Pancreas (tissue), 10 donors: ENCODE measurements at regions not wholly inside any gene's neighbourhood (a gene's known extent, or its start where the extent isn't known, plus 50 kb on each side); places are given as distances from the start of the nearest gene placed in this dataset.

Source experiments
- ATAC-seq, 4 donors: fragments of 200-7000 bp; cut with Tn5 transposase; one replicate each; pipeline versions ENCODE4 v1.8.0 to v1.9.1; 2020; ENCODE audit warnings: mild to moderate bottlenecking in 4 of 4, moderate library complexity in 4 of 4
- DNase-seq, 6 donors: peaks; one replicate each; pipeline ENCODE4 v3.0.0-alpha.2; 2020
- FAIRE-seq: peaks from 2 replicates; lab custom pipeline; 2012; peaks lifted over from hg19 to GRCh38; lab: Jason Lieb, UNC
- H3K27ac ChIP-seq, 4 donors: fragments of 200-600 bp; sonication (generic); 1 replicate in 3 of 4; 2 replicates in 1 of 4; pipeline versions ENCODE4 v1.5.0 to v1.8.0; 2020
- H3K27me3 ChIP-seq, 4 donors: fragments of 200-600 bp; one replicate each; pipeline ENCODE4 v1.8.0; 2021
- H3K36me3 ChIP-seq, 3 donors: fragments of 200-600 bp; sonication (generic) in 1 of 3; one replicate each; pipeline versions ENCODE4 v1.5.0 to v1.8.0; 2020 to 2021
- H3K4me1 ChIP-seq, 3 donors: fragments of 200-600 bp; one replicate each; pipeline ENCODE4 v1.8.0; 2021
- H3K4me3 ChIP-seq, 4 donors: fragments of 200-600 bp; sonication (generic) in 2 of 4; one replicate each; pipeline versions ENCODE4 v1.5.0 to v1.8.0; 2020 to 2021
- H3K9me3 ChIP-seq, 4 donors: fragments of 200-600 bp; one replicate each; pipeline ENCODE4 v1.8.0; 2021
- WGBS, 2 donors: extraction: QIAGEN DNeasy Blood & Tissue Kit; methylation state at CpG; one replicate each; pipeline ENCODE4 v1.1.7; 2013; 5-methylcytosine and 5-hydroxymethylcytosine counted together
- intact Hi-C, 3 donors: fragments of 100-400 bp; cut with DNase I; formaldehyde crosslinking; loops; one replicate each; pipeline versions ENCODE4 v1.11.1 to v1.14.2; 2022
- TF ChIP-seq, protein P1 (sequence below), 4 donors: fragments of 200-600 bp; sonication (generic) in 3 of 4; IDR thresholded peaks; one replicate each; pipeline versions ENCODE4 v1.5.0 to v1.8.0; 2021; ENCODE audit warnings: antibody characterized with exemption in 4 of 4
- donor health status: healthy with polysubstance abuse.
- donor health status: DM: no; HTN: no; CAD: no; lungs with moderate emphysema.
- donor health status: DM: no; HTN: no; CAD: no.
- donor health status: control.
- donor health status: control.
- donor health status: Bipolar disorder and iron deficiency.
- donor health status: DM: yes; HTN: yes; CAD: no.
- donor health status: DM: no; HTN: no; CAD: no.
- donor health status: DM: no; HTN: no; CAD: no.
- donor health status: DM: yes; HTN: yes; CAD: no.

DNA sequence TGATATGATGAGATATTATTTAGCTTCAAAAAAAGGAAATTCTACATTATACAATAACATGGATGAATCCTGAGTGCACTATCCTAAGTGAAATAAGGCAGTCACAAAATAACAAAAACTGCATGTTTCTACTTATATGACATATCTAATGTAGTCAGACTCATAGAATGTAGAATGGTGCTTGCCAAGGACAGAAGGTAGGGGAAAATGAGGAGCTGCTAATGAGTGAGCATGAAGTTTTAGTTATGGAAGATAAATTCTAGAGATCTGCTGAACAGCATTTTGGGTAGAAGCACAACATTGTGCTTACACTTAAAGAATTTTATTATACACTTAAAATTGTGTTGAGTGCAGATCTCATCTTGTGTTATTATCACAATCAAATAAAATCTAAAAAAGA lies 812.4 kb downstream of the KCTD16 start:
- Histone ChIP-seq H3K4me1 (no peaks in the 10 kb centered on the region), H3K36me3 (no peaks in the 10 kb centered on the region), H3K27me3 (no peaks in the 10 kb centered on the region), H3K27ac (no peak overlapping the region), H3K4me3 (no peak overlapping the region), H3K9me3 (no peaks in the 10 kb centered on the region)
- DNase-seq (no peak), FAIRE-seq (no peak), ATAC-seq (no peak)
- TF ChIP-seq, protein P1, sequence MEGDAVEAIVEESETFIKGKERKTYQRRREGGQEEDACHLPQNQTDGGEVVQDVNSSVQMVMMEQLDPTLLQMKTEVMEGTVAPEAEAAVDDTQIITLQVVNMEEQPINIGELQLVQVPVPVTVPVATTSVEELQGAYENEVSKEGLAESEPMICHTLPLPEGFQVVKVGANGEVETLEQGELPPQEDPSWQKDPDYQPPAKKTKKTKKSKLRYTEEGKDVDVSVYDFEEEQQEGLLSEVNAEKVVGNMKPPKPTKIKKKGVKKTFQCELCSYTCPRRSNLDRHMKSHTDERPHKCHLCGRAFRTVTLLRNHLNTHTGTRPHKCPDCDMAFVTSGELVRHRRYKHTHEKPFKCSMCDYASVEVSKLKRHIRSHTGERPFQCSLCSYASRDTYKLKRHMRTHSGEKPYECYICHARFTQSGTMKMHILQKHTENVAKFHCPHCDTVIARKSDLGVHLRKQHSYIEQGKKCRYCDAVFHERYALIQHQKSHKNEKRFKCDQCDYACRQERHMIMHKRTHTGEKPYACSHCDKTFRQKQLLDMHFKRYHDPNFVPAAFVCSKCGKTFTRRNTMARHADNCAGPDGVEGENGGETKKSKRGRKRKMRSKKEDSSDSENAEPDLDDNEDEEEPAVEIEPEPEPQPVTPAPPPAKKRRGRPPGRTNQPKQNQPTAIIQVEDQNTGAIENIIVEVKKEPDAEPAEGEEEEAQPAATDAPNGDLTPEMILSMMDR (IDR thresholded peaks at IDR 0.05) = no peak
- intact Hi-C loops = no loop called here

DNA sequence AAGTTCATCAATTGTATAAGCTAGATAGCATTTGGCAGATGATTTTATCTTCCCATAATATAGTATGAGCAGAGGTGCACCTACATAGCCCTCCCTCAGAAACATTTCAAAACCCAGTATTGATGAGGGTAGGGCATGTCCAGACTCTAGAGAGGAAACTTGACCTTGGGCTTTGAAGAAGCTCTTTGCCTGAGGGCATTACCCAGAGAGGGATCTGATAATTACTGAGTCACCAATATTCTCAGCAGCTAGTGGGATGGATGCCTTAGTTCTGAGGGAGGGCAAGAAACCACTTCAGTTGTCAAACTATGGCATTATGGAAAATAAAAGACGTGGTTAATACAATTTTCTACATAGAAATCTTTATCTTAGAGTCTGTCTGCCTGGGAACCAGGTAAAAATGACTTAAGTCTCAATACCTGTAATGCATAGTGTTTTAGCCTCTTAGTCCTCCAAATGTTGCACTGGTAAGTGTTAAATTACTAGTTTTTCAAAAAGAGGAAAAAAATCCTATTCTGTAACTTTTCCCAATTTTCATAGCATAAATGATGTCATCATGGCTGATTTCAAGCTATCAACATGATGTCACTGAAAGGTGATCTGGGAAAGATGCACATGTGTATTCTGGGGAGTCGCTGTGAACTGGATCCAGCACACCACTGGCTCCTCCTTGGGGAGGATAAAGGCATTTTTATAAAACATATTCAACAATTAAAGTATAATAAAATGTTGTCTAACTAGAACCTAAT lies 809.0 kb downstream of the KCTD16 start:
- WGBS, 2 donors = 61 to 75% methylated on average over 2 of the region's 2 CpGs
- intact Hi-C loops = no loop called here
- FAIRE-seq (no peak), ATAC-seq (no peak), DNase-seq (no peak)
- TF ChIP-seq, protein P1 (IDR thresholded peaks at IDR 0.05) = no peak
- Histone ChIP-seq H3K27me3 (no peaks in the 10 kb centered on the region), H3K27ac (no peak overlapping the region), H3K4me1 (no peaks in the 10 kb centered on the region), H3K4me3 (no peak overlapping the region), H3K36me3 (no peaks in the 10 kb centered on the region), H3K9me3 (no peaks in the 10 kb centered on the region)

DNA sequence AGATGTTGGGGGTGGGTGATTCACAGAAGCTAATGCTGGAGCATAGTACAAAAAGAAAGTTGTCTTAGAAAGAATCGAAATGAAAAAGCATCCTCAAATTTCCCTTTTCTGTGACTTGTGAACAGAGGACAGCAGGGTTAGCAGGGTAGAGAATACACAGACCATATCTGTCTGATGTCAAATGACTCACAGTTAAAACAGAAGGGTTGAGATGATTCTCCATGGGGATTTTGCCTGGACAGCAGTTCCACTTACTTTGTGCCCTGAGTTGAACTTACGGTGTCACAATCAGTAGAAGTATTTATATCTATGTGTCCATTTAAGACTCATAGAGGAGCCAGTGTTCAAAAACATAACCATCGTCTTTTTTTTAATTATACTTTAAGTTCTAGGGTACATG lies 801.6 kb downstream of the KCTD16 start:
- TF ChIP-seq, protein P1 (IDR thresholded peaks at IDR 0.05) = no peak
- Histone ChIP-seq H3K4me1 (no peaks in the 10 kb centered on the region), H3K36me3 (no peaks in the 10 kb centered on the region), H3K27me3 (no peaks in the 10 kb centered on the region), H3K27ac (no peak overlapping the region), H3K9me3 (no peaks in the 10 kb centered on the region), H3K4me3 (no peak overlapping the region)
- WGBS, 2 donors = 78 to 80% methylated on average over 3 of the region's 3 CpGs
- FAIRE-seq = no peak
- peak in 1 of 4 donors; percentile 29 for ATAC-seq
- intact Hi-C loops = no loop called here
- DNase-seq = no peak

DNA sequence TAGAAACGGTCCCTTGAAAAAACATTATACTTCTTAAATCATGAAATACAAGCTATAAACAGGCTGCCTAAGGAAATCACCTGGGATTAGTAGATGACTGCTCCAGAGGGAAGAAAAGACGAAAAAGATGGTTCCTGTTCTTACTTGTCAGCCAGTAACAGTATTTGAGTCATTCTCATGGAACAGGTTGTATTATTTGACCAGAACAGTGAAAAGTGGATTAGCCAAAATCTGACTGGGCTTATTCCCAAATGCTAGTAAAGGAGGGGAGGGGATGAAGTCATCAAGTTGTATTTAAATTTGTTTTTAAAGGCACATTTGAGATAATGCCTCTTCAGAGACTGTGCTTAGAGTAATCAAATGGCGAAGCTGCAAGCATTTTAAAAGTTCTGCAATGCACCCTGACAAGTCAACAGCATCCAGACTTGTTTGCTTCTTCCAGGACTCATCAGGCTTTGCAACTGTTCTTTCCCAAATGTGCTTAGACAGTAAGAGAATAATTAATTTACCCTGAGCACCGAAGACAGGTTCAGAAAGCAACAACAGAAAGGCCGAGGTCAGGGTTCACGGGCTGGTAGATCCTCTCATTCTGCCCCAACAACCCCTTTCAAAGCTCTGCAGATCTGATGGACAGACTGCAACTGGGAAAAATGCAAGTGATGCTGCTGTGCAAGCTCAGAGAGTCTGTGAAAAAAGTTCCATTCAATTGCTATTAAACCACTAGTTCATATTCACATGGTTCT lies 800.6 kb downstream of the KCTD16 start:
- FAIRE-seq = no peak
- DNase-seq = no peak
- Histone ChIP-seq H3K9me3 (no peaks in the 10 kb centered on the region), H3K4me3 (no peak overlapping the region), H3K36me3 (no peaks in the 10 kb centered on the region), H3K4me1 (no peaks in the 10 kb centered on the region), H3K27ac (no peak overlapping the region), H3K27me3 (no peaks in the 10 kb centered on the region)
- TF ChIP-seq, protein P1 (IDR thresholded peaks at IDR 0.05) = no peak
- WGBS, 2 donors = 63 to 70% methylated on average over 6 of the region's 6 CpGs
- intact Hi-C loops = no loop called here
- no peak for ATAC-seq

DNA sequence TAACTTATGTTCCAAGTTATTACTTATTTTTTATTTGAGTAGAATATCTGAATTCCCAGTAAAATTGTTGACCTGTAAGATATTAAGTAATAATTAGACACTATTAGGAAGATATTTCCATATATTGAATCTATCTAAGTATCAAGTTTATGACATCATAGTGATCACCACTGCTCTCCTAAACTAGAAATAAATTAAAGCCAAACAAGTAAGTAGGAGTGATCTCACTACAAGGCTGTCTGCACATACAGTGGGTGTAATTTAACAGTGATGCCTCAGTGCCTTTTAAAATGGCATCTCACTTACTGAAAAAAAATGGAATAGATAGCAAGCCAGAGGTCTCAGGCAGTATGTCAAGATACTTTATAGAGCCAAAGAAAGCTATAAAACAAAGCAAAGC lies 789.6 kb downstream of the KCTD16 start:
- FAIRE-seq (no peak), ATAC-seq (no peak), DNase-seq (no peak)
- Histone ChIP-seq H3K27me3 (no peaks in the 10 kb centered on the region), H3K4me3 (no peak overlapping the region), H3K27ac (no peak overlapping the region), H3K9me3 (no peaks in the 10 kb centered on the region), H3K4me1 (no peaks in the 10 kb centered on the region), H3K36me3 (no peaks in the 10 kb centered on the region)
- intact Hi-C loops = no loop called here
- TF ChIP-seq, protein P1 (IDR thresholded peaks at IDR 0.05) = no peak
